K562 (cell line): ENCODE measurements at regions not wholly inside any gene's neighbourhood (a gene's known extent, or its start where the extent isn't known, plus 50 kb on each side); places are given as distances from the start of the nearest gene placed in this dataset.

Experiments
- ATAC-seq: fragments of 200-7000 bp; cut with Tn5 transposase; 3 replicates; pipeline ENCODE4 v1.9.1; 2020; ENCODE audit warnings: moderate library complexity
- BruUV-seq: library from RNA; stranded (reverse); fragments of 400-500 nt; replicated peaks from 2 replicates; lab custom pipeline; 2021; lab: Mats Ljungman, UMichigan
- CTCF ChIA-PET: fragments of 300-600 bp; formaldehyde crosslinking; extraction: SDS; loops from one replicate; lab custom pipeline; 2021; ENCODE audit warnings: low intra/inter-chr PET ratio; lab: Yijun Ruan, JAX
- POLR2A ChIA-PET: fragments of 300-600, 350-650 bp; sonication (Branson Sonifier 250); formaldehyde crosslinking; extraction: SDS; loops from one replicate; lab custom pipeline; 2021; ENCODE audit warnings: antibody characterized with exemption, inconsistent platforms; lab: Yijun Ruan, JAX
- DNase-seq, 4 experiments: peaks; one replicate each; pipeline versions ENCODE4 v3.0.0 to v3.0.0-alpha.2; 2011 to 2018; ENCODE audit warnings: low spot score in 3 of 4, mixed read lengths in 3 of 4; ENCODE audit errors: extremely low read depth in 1 of 4
- FAIRE-seq: peaks from 2 replicates; lab custom pipeline; 2011; peaks lifted over from hg19 to GRCh38; lab: Jason Lieb, UNC
- H2AFZ ChIP-seq: 2 replicates; pipeline ENCODE4 v1.6.0; 2011; ENCODE audit warnings: low read depth, low read length, control low read depth, inconsistent platforms
- H3K27ac ChIP-seq: fragments of 200-600 bp; 3 replicates; pipeline ENCODE4 v1.8.0; 2011; ENCODE audit warnings: low read depth, mild to moderate bottlenecking, control low read depth, inconsistent platforms, low read length, moderate library complexity, mixed read lengths; ENCODE audit errors: extremely low read depth
- H3K27me3 ChIP-seq, 2 experiments: fragments of 300-600 bp in 1 of 2; 2 replicates in 1 of 2; 3 replicates in 1 of 2; pipeline versions ENCODE4 v1.6.0 to v1.8.0; 2011; ENCODE audit warnings: inconsistent platforms in 2 of 2, low read length in 2 of 2, mild to moderate bottlenecking in 1 of 2, mixed read lengths in 1 of 2, moderate library complexity in 1 of 2; ENCODE audit not compliant: control insufficient read depth in 2 of 2, insufficient read depth in 2 of 2
- H3K36me3 ChIP-seq: fragments of 300-600 bp; 3 replicates; pipeline ENCODE4 v1.8.0; 2011; ENCODE audit warnings: mild to moderate bottlenecking, low read length, inconsistent platforms; ENCODE audit not compliant: control insufficient read depth, insufficient read depth
- H3K4me1 ChIP-seq, 2 experiments: fragments of 200-600 bp in 1 of 2; replicated peaks in 1 of 2; 2 replicates in 1 of 2; 3 replicates in 1 of 2; pipeline versions ENCODE4 v1.5.1 to v1.8.0; 2011; ENCODE audit warnings: inconsistent platforms in 2 of 2, low read length in 2 of 2, mild to moderate bottlenecking in 1 of 2, mixed read lengths in 1 of 2, moderate library complexity in 1 of 2; ENCODE audit not compliant: control insufficient read depth in 2 of 2, insufficient read depth in 2 of 2
- H3K4me2 ChIP-seq: 2 replicates; pipeline ENCODE4 v1.6.1; 2011; ENCODE audit warnings: low read length, control low read depth, inconsistent platforms, mixed read lengths; ENCODE audit not compliant: insufficient read depth
- H3K4me3 ChIP-seq: fragments of 200-600 bp; sonication (generic), shearing (Covaris generic); 2 replicates; pipeline ENCODE4 v1.5.1; 2016; ENCODE audit warnings: control low read depth, inconsistent platforms
- H3K79me2 ChIP-seq: fragments of 200-600 bp; 3 replicates; pipeline ENCODE4 v1.8.0; 2011; ENCODE audit warnings: low read length, inconsistent platforms; ENCODE audit not compliant: control insufficient read depth, insufficient read depth
- H3K9ac ChIP-seq, 2 experiments: 2 replicates each; pipeline versions ENCODE4 v1.6.0 to v1.6.1; 2011; ENCODE audit warnings: low read depth in 2 of 2, low read length in 2 of 2, control low read depth in 1 of 2, inconsistent platforms in 1 of 2, mild to moderate bottlenecking in 1 of 2, mixed read lengths in 1 of 2; ENCODE audit not compliant: insufficient read depth in 1 of 2
- H3K9me1 ChIP-seq: one replicate; pipeline ENCODE4 v1.6.0; 2011; ENCODE audit warnings: inconsistent platforms, mild to moderate bottlenecking, low read length, moderate library complexity; ENCODE audit not compliant: control insufficient read depth, insufficient read depth
- H3K9me3 ChIP-seq: replicated peaks from 2 replicates; pipeline ENCODE4 v1.5.1; 2011; ENCODE audit warnings: low read depth, low read length, inconsistent platforms; ENCODE audit not compliant: control insufficient read depth, insufficient read depth
- H4K20me1 ChIP-seq: replicated peaks from 2 replicates; pipeline ENCODE4 v1.6.1; 2011; ENCODE audit warnings: low read length, inconsistent platforms, mixed read lengths; ENCODE audit not compliant: control insufficient read depth, insufficient read depth
- JUNB ChIP-seq: fragments of 450-650 bp; formaldehyde crosslinking; conservative IDR thresholded peaks from 2 replicates; pipeline ENCODE4 v1.4.0; 2020; ENCODE audit warnings: mild to moderate bottlenecking
- SETDB1 ChIP-seq: IDR thresholded peaks from one replicate; pipeline ENCODE4 v1.6.1; 2012; ENCODE audit warnings: low read length, control low read depth, inconsistent platforms
- TBL1XR1 ChIP-seq, 2 experiments: IDR thresholded peaks; 2 replicates each; pipeline ENCODE4 v1.6.1; 2012; ENCODE audit warnings: improper control_type of control experiment in 2 of 2, low read length in 2 of 2, mild to moderate bottlenecking in 1 of 2
- TSC22D4 ChIP-seq: fragments of 450-650 bp; IDR thresholded peaks from 2 replicates; pipeline ENCODE4 v1.6.1; 2016; ENCODE audit warnings: missing genetic modification characterization, missing biosample characterization, control low read depth
- U2AF2 ChIP-seq: fragments of 200-400 bp; formaldehyde crosslinking; optimal IDR thresholded peaks from 2 replicates; pipeline ENCODE3; 2017; ENCODE audit warnings: low read depth, mild to moderate bottlenecking, low read length
- ZNF347 ChIP-seq: fragments of 450-650 bp; formaldehyde crosslinking; IDR thresholded peaks from 2 replicates; pipeline ENCODE4 v1.4.0; 2020; ENCODE audit warnings: low read depth, mild to moderate bottlenecking, moderate library complexity
- ZNF589 ChIP-seq: fragments of 200-800 bp; sonication (Bioruptor generic); IDR thresholded peaks from 2 replicates; pipeline ENCODE4 v1.6.1; 2016; ENCODE audit warnings: low read depth, missing genetic modification characterization, missing compliant biosample characterization
- WGBS: fragments of 100-300 bp; shearing (Covaris generic); methylation state at CpG from one replicate; pipeline ENCODE4 v1.1.6; 2016; ENCODE audit warnings: low coverage, mixed read lengths; ENCODE audit not compliant: insufficient coverage; ENCODE audit errors: missing lambda C conversion rate; 5-methylcytosine and 5-hydroxymethylcytosine counted together
- in situ Hi-C: fragments of 300-500 bp; cut with MboI; formaldehyde crosslinking; loops from 4 replicates; pipeline ENCODE4 v1.15.0; 2018; ENCODE audit warnings: inconsistent platforms, mixed read lengths
- intact Hi-C: fragments of 100-400 bp; cut with micrococcal nuclease; formaldehyde crosslinking; loops from 2 replicates; pipeline ENCODE4 v1.14.2; 2022
- TF ChIP-seq, protein P1 (sequence below): sonication (generic); formaldehyde crosslinking; IDR thresholded peaks from 2 replicates; pipeline ENCODE4 v1.8.0; 2023; ENCODE audit warnings: missing genetic modification reagents, mild to moderate bottlenecking, borderline replicate concordance

DNA sequence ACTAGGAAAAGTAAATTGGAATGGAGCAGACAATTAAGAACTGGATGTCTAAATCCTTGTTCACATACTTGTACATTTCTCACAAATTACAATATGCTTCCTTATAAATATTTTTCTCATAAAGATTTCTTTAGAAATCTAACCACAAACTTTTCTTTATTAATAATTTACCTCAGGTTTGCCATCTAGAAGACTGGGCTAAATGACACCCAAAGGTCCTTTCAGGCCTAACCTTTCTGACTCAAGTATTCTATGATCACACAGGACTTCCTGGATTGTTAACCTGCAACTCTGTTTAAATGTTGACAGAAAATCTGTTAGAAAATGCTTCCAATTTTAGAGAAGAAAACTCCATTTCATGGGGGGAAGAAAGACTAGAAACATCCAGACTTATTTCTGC lies 330.5 kb upstream of the MAP3K7 start (continued):
- TF ChIP-seq U2AF2: no peak

DNA sequence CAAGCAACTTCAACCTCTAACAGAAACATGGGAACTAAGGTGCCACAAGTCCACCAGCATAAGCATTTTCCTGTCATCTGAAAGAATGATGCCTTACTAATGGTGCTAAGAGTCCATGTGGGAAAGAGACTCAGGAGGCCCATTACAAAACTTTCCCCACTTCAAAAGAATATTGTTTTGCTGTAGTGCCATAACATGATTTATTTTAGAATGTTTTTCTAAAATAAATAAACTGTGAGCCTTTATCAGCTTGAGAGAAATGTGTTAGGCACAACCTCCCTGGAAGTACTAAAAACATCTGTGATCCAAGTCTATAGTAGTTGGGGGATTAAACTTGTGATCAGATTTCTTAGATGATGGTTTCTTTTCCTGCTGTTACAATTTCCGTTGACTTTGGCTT lies 330.1 kb upstream of the MAP3K7 start:
- POLR2A ChIA-PET: no interaction called here
- no peak for FAIRE-seq
- no peak for DNase-seq
- no peaks in the 10 kb centered on the region for H3K9me3 ChIP-seq
- no peak for TF ChIP-seq TBL1XR1 (IDR thresholded peaks at IDR 0.05; ENCODE audit: low read length in 2 of 2)
- H4K20me1 ChIP-seq: no peaks in the 10 kb centered on the region
- no peak for ATAC-seq
- CTCF ChIA-PET: no interaction called here
- no peak overlapping the region for H3K27ac ChIP-seq
- no peak overlapping the region for H3K4me3 ChIP-seq
- no TSS peak for BruUV-seq
- intact Hi-C loops (no loop called here), in situ Hi-C loops (no loop called here)
- no peaks in the 10 kb centered on the region for H3K9me1 ChIP-seq
- no peaks in the 10 kb centered on the region for H3K36me3 ChIP-seq
- no peaks in the 10 kb centered on the region for H3K4me1 ChIP-seq
- no peak overlapping the region for H3K9ac ChIP-seq
- H3K79me2 ChIP-seq: no peaks in the 10 kb centered on the region
- no peak overlapping the region for H2AFZ ChIP-seq
- no peak overlapping the region for H3K4me2 ChIP-seq
- H3K27me3 ChIP-seq: no peaks in the 10 kb centered on the region
- WGBS: 0% methylated on average over 1 of the region's 1 CpG

DNA sequence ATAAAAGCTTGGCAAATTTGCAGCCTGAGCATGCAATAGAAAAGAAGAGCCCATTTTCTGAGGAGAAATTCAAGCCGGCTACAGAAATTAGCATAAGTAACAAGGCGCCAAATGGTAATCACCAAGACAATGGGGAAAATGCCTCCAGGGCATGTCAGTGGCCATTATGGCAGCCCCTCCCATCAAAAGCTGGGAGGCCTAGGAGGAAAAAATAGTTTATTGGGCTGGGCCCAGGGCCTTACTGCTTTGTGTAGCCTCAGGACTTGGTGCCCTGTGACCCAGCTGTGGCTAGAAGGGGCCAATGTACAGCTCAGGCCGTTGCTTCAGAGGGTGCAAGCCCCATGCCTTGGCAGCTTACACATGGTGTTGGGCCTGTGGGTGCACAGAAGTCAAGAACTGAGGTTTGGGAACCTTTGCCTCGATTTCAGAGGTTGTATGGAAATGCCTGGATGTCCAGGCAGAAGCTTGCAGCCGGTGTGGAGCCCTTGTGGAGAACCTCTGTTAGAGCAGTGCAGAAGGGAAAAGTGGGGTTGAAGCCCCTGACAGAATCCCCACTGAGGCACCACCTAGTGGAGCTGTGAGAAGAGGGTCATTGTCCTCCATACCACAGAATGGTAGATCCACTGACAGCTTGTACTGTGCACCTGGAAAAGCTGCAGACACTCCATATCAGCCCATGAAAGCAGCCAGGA lies 328.5 kb upstream of the MAP3K7 start:
- WGBS: 0% methylated on average over 5 of the region's 5 CpGs
- Histone ChIP-seq H3K36me3 (no peaks in the 10 kb centered on the region), H3K27me3 (no peaks in the 10 kb centered on the region), H3K4me3 (no peak overlapping the region), H3K9me1 (no peaks in the 10 kb centered on the region), H3K9me3 (no peaks in the 10 kb centered on the region), H3K27ac (no peak overlapping the region), H3K4me2 (no peak overlapping the region), H3K79me2 (no peaks in the 10 kb centered on the region), H3K4me1 (no peaks in the 10 kb centered on the region), H2AFZ (no peak overlapping the region), H4K20me1 (no peaks in the 10 kb centered on the region), H3K9ac (no peak overlapping the region)
- intact Hi-C loops: no loop called here
- BruUV-seq: no TSS peak
- POLR2A ChIA-PET: no interaction called here
- in situ Hi-C loops: no loop called here
- no peak for ATAC-seq
- no peak for FAIRE-seq
- CTCF ChIA-PET: no interaction called here
- no peak for DNase-seq
- TF ChIP-seq SETDB1 (no peak), JUNB (CRISPR knock-in tag) (no peak), ZNF589 (no peak), TSC22D4 (tag) (no peak), ZNF347 (CRISPR knock-in tag) (no peak)
- TF ChIP-seq, protein P1, sequence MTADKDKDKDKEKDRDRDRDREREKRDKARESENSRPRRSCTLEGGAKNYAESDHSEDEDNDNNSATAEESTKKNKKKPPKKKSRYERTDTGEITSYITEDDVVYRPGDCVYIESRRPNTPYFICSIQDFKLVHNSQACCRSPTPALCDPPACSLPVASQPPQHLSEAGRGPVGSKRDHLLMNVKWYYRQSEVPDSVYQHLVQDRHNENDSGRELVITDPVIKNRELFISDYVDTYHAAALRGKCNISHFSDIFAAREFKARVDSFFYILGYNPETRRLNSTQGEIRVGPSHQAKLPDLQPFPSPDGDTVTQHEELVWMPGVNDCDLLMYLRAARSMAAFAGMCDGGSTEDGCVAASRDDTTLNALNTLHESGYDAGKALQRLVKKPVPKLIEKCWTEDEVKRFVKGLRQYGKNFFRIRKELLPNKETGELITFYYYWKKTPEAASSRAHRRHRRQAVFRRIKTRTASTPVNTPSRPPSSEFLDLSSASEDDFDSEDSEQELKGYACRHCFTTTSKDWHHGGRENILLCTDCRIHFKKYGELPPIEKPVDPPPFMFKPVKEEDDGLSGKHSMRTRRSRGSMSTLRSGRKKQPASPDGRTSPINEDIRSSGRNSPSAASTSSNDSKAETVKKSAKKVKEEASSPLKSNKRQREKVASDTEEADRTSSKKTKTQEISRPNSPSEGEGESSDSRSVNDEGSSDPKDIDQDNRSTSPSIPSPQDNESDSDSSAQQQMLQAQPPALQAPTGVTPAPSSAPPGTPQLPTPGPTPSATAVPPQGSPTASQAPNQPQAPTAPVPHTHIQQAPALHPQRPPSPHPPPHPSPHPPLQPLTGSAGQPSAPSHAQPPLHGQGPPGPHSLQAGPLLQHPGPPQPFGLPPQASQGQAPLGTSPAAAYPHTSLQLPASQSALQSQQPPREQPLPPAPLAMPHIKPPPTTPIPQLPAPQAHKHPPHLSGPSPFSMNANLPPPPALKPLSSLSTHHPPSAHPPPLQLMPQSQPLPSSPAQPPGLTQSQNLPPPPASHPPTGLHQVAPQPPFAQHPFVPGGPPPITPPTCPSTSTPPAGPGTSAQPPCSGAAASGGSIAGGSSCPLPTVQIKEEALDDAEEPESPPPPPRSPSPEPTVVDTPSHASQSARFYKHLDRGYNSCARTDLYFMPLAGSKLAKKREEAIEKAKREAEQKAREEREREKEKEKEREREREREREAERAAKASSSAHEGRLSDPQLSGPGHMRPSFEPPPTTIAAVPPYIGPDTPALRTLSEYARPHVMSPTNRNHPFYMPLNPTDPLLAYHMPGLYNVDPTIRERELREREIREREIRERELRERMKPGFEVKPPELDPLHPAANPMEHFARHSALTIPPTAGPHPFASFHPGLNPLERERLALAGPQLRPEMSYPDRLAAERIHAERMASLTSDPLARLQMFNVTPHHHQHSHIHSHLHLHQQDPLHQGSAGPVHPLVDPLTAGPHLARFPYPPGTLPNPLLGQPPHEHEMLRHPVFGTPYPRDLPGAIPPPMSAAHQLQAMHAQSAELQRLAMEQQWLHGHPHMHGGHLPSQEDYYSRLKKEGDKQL: no peak
